T-helper 2 cell treated with Interferon-gamma antibody and Interleukin-4, amounts not matched to agents 5 μg/mL and 100 μg/mL, for 36 hours (primary cell): ENCODE measurements at regions not wholly inside any gene's neighbourhood (a gene's known extent, or its start where the extent isn't known, plus 50 kb on each side); places are given as distances from the start of the nearest gene placed in this dataset.
"Not testable (repeated sequence)": the region's sequence is repeated elsewhere in the genome, so short reads cannot be mapped to it uniquely, and the experiment has no call there.

Source experiments
- DNase-seq: peaks from one replicate; pipeline ENCODE4 v3.0.0; 2021; ENCODE audit warnings: low spot score
- H3K27ac Mint-ChIP-seq: one replicate; pipeline ENCODE4 v1.8.0; 2021; ENCODE audit warnings: mild to moderate bottlenecking, mixed read lengths
- H3K27me3 Mint-ChIP-seq: one replicate; pipeline ENCODE4 v1.8.0; 2021; ENCODE audit warnings: low read depth, mixed read lengths
- H3K36me3 Mint-ChIP-seq: one replicate; pipeline ENCODE4 v1.8.0; 2021; ENCODE audit warnings: low read depth, mixed read lengths
- H3K4me1 Mint-ChIP-seq: one replicate; pipeline ENCODE4 v1.8.0; 2021; ENCODE audit warnings: low read depth, mixed read lengths
- H3K4me3 Mint-ChIP-seq: one replicate; pipeline ENCODE4 v1.8.0; 2022; ENCODE audit warnings: mild to moderate bottlenecking, moderate library complexity, mixed read lengths
- H3K9me3 Mint-ChIP-seq: one replicate; pipeline ENCODE4 v1.8.0; 2021; ENCODE audit warnings: mixed read lengths

DNA sequence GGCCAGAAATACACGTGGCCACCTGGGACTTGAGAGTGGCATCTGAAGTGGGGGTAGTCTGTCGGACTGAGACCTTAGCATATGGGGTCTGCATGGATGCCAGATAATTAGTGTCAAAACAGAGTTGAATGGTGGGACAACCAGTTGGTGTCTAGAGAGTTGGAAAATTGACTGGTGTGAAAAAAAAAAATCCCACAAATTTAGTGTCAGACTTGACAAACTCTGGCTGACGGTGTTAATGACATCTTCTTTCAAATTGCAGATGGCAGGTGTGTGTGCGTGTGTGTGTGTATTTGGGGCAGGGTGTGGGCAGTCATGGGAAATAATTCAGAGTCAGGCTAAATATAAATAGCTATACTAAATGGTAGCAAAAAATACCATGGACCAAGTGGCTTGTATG, 365.4 kb upstream of the RGPD4 start:
- H3K27ac Mint-ChIP-seq, result no peak overlapping the region
- no peak for DNase-seq
- H3K36me3 Mint-ChIP-seq, result no peaks in the 10 kb centered on the region
- H3K27me3 Mint-ChIP-seq, result no peaks in the 10 kb centered on the region
- peaks cover 14% of the 10 kb centered on the region for H3K9me3 Mint-ChIP-seq
- H3K4me3 Mint-ChIP-seq, result no peak overlapping the region
- no peaks in the 10 kb centered on the region for H3K4me1 Mint-ChIP-seq

DNA sequence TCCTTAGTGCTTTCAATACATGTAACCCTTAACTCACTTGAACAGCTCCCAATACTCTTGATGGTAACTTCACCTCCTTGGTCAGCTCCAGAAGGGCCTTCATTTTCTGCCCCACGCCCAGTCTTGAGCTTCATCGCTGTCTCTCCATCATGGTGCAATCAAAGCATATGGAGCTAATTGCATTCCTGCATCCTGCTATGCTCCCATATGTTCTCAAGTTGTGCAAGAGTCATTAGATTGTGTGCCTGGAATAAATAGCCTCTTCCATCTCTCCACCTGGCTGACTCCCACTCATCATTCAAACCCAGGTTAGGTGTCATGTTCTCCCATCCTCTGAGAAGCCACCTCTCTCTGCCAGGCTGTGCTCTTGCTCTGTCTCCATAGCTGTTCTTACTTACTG, 364.5 kb upstream of the RGPD4 start:
- Mint-ChIP-seq H3K4me3 (no peak overlapping the region), H3K27ac (no peak overlapping the region), H3K4me1 (no peaks in the 10 kb centered on the region), H3K36me3 (no peaks in the 10 kb centered on the region), H3K9me3 (peaks cover 15% of the 10 kb centered on the region), H3K27me3 (no peaks in the 10 kb centered on the region)
- no peak for DNase-seq

DNA sequence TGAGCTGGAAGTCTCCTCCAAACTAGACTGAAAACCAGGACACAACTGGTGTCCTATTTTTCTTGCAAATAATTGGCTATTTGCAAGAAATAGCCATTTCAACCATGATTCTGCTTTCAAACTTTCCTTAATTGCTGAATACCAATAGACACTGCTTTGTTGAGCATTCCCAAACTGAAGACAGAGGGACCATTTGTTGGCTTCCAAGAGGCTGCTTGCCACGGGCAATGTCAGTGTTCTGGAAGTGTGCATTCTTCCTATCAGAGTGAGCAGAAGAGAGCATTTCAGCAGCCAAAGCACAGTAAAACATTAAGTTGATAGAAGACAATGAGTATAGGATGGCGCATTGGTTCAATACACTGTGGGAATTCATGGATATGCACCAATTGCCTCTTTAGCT, 360.5 kb upstream of the RGPD4 start:
- H3K9me3 Mint-ChIP-seq, result peaks cover 20% of the 10 kb centered on the region
- H3K4me1 Mint-ChIP-seq, result no peaks in the 10 kb centered on the region
- no peak for DNase-seq
- H3K4me3 Mint-ChIP-seq, result no peak overlapping the region
- no peak overlapping the region for H3K27ac Mint-ChIP-seq
- no peaks in the 10 kb centered on the region for H3K36me3 Mint-ChIP-seq
- H3K27me3 Mint-ChIP-seq, result no peaks in the 10 kb centered on the region

- Mint-ChIP-seq H3K27ac (no peak overlapping the region), H3K27me3 (no peaks in the 10 kb centered on the region), H3K4me3 (no peak overlapping the region), H3K36me3 (no peaks in the 10 kb centered on the region), H3K4me1 (no peaks in the 10 kb centered on the region), H3K9me3 (peaks cover 26% of the 10 kb centered on the region)
- DNase-seq, result no peak
Measured at GRCh38 chr2:107466984-107467773, 359.5 kb upstream of the RGPD4 start.

GRCh38 chr2:107469437-107469995, 357.2 kb upstream of the RGPD4 start:
- no peak overlapping the region for H3K27ac Mint-ChIP-seq
- no peak overlapping the region for H3K4me3 Mint-ChIP-seq
- H3K9me3 Mint-ChIP-seq, result peaks cover 20% of the 10 kb centered on the region
- no peaks in the 10 kb centered on the region for H3K27me3 Mint-ChIP-seq
- H3K36me3 Mint-ChIP-seq, result no peaks in the 10 kb centered on the region
- no peak for DNase-seq
- no peaks in the 10 kb centered on the region for H3K4me1 Mint-ChIP-seq

GRCh38 chr2:107473150-107473549, 353.5 kb upstream of the RGPD4 start:
- no peaks in the 10 kb centered on the region for H3K36me3 Mint-ChIP-seq
- DNase-seq, result no peak
- no peaks in the 10 kb centered on the region for H3K4me1 Mint-ChIP-seq
- peaks cover 16% of the 10 kb centered on the region for H3K9me3 Mint-ChIP-seq
- no peak overlapping the region for H3K27ac Mint-ChIP-seq
- no peak overlapping the region for H3K4me3 Mint-ChIP-seq
- H3K27me3 Mint-ChIP-seq, result no peaks in the 10 kb centered on the region

- Mint-ChIP-seq H3K4me3 (no peak overlapping the region), H3K27me3 (no peaks in the 10 kb centered on the region), H3K27ac (no peak overlapping the region), H3K4me1 (no peaks in the 10 kb centered on the region), H3K9me3 (peaks cover 16% of the 10 kb centered on the region), H3K36me3 (no peaks in the 10 kb centered on the region)
- DNase-seq, result no peak
Measured at GRCh38 chr2:107475859-107476258, 350.8 kb upstream of the RGPD4 start.

GRCh38 chr2:107502539-107502938, 324.2 kb upstream of the RGPD4 start:
- H3K36me3 Mint-ChIP-seq, result no peaks in the 10 kb centered on the region
- no peaks in the 10 kb centered on the region for H3K9me3 Mint-ChIP-seq
- H3K27me3 Mint-ChIP-seq, result no peaks in the 10 kb centered on the region
- DNase-seq, result no peak
- no peaks in the 10 kb centered on the region for H3K4me1 Mint-ChIP-seq
- H3K4me3 Mint-ChIP-seq, result no peak overlapping the region
- H3K27ac Mint-ChIP-seq, result no peak overlapping the region

- Mint-ChIP-seq H3K4me3 (no peak overlapping the region), H3K9me3 (peaks cover 10% of the 10 kb centered on the region), H3K4me1 (no peaks in the 10 kb centered on the region), H3K36me3 (no peaks in the 10 kb centered on the region), H3K27me3 (no peaks in the 10 kb centered on the region), H3K27ac (no peak overlapping the region)
- no peak for DNase-seq
Measured at GRCh38 chr2:107511970-107512789, 314.5 kb upstream of the RGPD4 start.

- H3K9me3 Mint-ChIP-seq, result peaks cover 14% of the 10 kb centered on the region
- H3K27ac Mint-ChIP-seq, result no peak overlapping the region
- H3K36me3 Mint-ChIP-seq, result no peaks in the 10 kb centered on the region
- DNase-seq, result no peak
- no peaks in the 10 kb centered on the region for H3K4me1 Mint-ChIP-seq
- H3K4me3 Mint-ChIP-seq, result no peak overlapping the region
- H3K27me3 Mint-ChIP-seq, result no peaks in the 10 kb centered on the region
Measured at GRCh38 chr2:107525406-107525805, 301.3 kb upstream of the RGPD4 start.

DNA sequence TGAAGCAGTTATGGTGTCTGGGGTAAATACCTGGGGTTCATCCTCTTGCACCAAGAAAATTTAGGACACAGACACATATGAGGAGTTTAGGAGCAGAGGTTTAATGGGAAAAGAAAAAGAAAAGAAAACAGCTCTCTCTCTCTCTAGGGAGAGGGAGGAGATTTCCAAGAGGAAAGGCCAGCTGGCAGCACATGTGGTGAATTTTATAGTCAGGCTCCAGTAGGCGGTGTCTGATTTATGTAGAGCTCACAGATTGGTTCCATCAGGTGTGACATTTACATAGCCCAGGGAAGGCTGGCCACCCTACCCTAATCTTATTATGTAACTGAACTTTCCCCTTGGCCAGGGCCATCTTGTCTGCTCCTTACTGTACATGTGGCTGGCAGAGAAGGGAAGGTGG, 297.5 kb upstream of the RGPD4 start:
- Mint-ChIP-seq H3K9me3 (peaks cover 10% of the 10 kb centered on the region), H3K27me3 (no peaks in the 10 kb centered on the region), H3K4me3 (no peak overlapping the region), H3K4me1 (no peaks in the 10 kb centered on the region), H3K36me3 (no peaks in the 10 kb centered on the region), H3K27ac (no peak overlapping the region)
- DNase-seq, result no peak

GRCh38 chr2:107530046-107530445, 296.6 kb upstream of the RGPD4 start:
- Mint-ChIP-seq H3K9me3 (peaks cover 11% of the 10 kb centered on the region), H3K36me3 (no peaks in the 10 kb centered on the region), H3K27me3 (no peaks in the 10 kb centered on the region), H3K4me1 (no peaks in the 10 kb centered on the region), H3K4me3 (no peak overlapping the region), H3K27ac (no peak overlapping the region)
- DNase-seq, result no peak

- no peaks in the 10 kb centered on the region for H3K27me3 Mint-ChIP-seq
- no peak for DNase-seq
- H3K9me3 Mint-ChIP-seq, result peaks cover 12% of the 10 kb centered on the region
- H3K4me3 Mint-ChIP-seq, result no peak overlapping the region
- H3K27ac Mint-ChIP-seq, result no peak overlapping the region
- H3K4me1 Mint-ChIP-seq, result no peaks in the 10 kb centered on the region
- H3K36me3 Mint-ChIP-seq, result no peaks in the 10 kb centered on the region
Measured at GRCh38 chr2:107534926-107535325, 291.8 kb upstream of the RGPD4 start.

- H3K9me3 Mint-ChIP-seq, result peaks cover 12% of the 10 kb centered on the region
- H3K36me3 Mint-ChIP-seq, H3K27ac Mint-ChIP-seq, DNase-seq, H3K27me3 Mint-ChIP-seq, H3K4me3 Mint-ChIP-seq, H3K4me1 Mint-ChIP-seq: not testable (repeated sequence)
Measured at GRCh38 chr2:107535905-107536689, 290.6 kb upstream of the RGPD4 start.
